A673 (cell line): ENCODE measurements at regions not wholly inside any gene's neighbourhood (a gene's known extent, or its start where the extent isn't known, plus 50 kb on each side); places are given as distances from the start of the nearest gene placed in this dataset.

ENCODE experiments used
- CTCF ChIP-seq: fragments of 300-800, 200-600 bp; sonication (generic); conservative IDR thresholded peaks from 2 replicates; pipeline ENCODE4 v1.5.1; 2017; ENCODE audit warnings: low read depth, mild to moderate bottlenecking, antibody characterized with exemption, low read length, moderate library complexity, mixed read lengths
- EZH2 ChIP-seq: fragments of 200-600 bp; sonication (generic); IDR thresholded peaks from 2 replicates; pipeline ENCODE4 v1.6.1; 2017; ENCODE audit warnings: borderline replicate concordance, low read depth, mild to moderate bottlenecking, mixed read lengths, antibody characterized with exemption, low read length; ENCODE audit not compliant: poor library complexity, severe bottlenecking

DNA sequence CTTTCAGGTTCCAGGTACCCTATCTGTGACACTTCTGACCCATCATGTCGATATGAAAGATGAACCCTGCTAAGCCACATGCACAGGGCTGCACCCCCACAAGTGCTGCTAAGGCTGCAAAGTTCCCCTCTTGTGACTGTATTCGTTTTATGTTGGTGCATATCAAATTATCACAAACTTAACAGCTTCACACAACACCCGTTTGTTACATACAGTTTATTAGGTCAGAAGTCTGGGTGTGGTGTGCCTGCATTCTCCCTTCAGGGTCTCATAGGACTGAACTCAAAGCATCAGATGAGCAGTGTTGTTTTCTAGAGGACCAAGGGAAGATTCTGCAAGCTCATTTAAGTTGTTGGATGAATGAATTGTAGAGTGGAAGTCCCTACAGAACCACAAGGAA, 199.4 kb downstream of the ANAPC1 start:
- no peak for TF ChIP-seq CTCF
- TF ChIP-seq EZH2: no peak
